H1 (cell line): ENCODE measurements at regions not wholly inside any gene's neighbourhood (a gene's known extent, or its start where the extent isn't known, plus 50 kb on each side); places are given as distances from the start of the nearest gene placed in this dataset.
"Not testable (repeated sequence)": the region's sequence is repeated elsewhere in the genome, so short reads cannot be mapped to it uniquely, and the experiment has no call there.

ENCODE experiments used
- CTCF ChIA-PET: fragments of 300-600 bp; sonication (Branson Sonifier 250); formaldehyde crosslinking; loops from one replicate; lab custom pipeline; 2021; ENCODE audit not compliant: partially characterized antibody; lab: Charles Lee
- POLR2A ChIA-PET: fragments of 300-600 bp; sonication (Branson Sonifier 250); formaldehyde crosslinking; loops from one replicate; lab custom pipeline; 2021; ENCODE audit warnings: inconsistent platforms; ENCODE audit not compliant: partially characterized antibody; lab: Charles Lee
- DNase-seq, 2 experiments: peaks; one replicate each; pipeline versions ENCODE4 v3.0.0 to v3.0.0-alpha.2; 2010 to 2022; ENCODE audit warnings: low spot score in 2 of 2, low read depth in 1 of 2, mixed read lengths in 1 of 2
- FAIRE-seq: peaks from 2 replicates; lab custom pipeline; 2011; peaks lifted over from hg19 to GRCh38; lab: Jason Lieb, UNC
- H2AFZ ChIP-seq: 2 replicates; pipeline ENCODE4 v1.8.1; 2012; ENCODE audit warnings: low read length, inconsistent platforms
- H2AK5ac ChIP-seq: 2 replicates; pipeline ENCODE4 v1.6.1; 2013; ENCODE audit warnings: low read depth, low read length
- H2BK120ac ChIP-seq: replicated peaks from 2 replicates; pipeline ENCODE3; 2013; ENCODE audit warnings: low read depth, low read length, inconsistent platforms
- H2BK12ac ChIP-seq: 2 replicates; pipeline ENCODE4 v1.6.1; 2013; ENCODE audit warnings: low read depth, low read length
- H2BK15ac ChIP-seq: 2 replicates; pipeline ENCODE4 v1.6.1; 2013; ENCODE audit warnings: low read length
- H2BK20ac ChIP-seq: 2 replicates; pipeline ENCODE4 v1.6.1; 2013; ENCODE audit warnings: low read length
- H2BK5ac ChIP-seq: 2 replicates; pipeline ENCODE4 v1.6.1; 2013; ENCODE audit warnings: low read depth, low read length
- H3K14ac ChIP-seq: 2 replicates; pipeline ENCODE4 v1.6.1; 2013; ENCODE audit warnings: inconsistent platforms; ENCODE audit not compliant: insufficient read length
- H3K18ac ChIP-seq: 2 replicates; pipeline ENCODE4 v1.6.1; 2013; ENCODE audit warnings: low read length; ENCODE audit errors: extremely low read depth
- H3K23ac ChIP-seq: 2 replicates; pipeline ENCODE4 v1.6.1; 2013; ENCODE audit warnings: inconsistent platforms; ENCODE audit not compliant: insufficient read length
- H3K23me2 ChIP-seq: 2 replicates; pipeline ENCODE4 v1.6.1; 2013; ENCODE audit warnings: low read depth, low read length
- H3K27ac ChIP-seq: 2 replicates; pipeline ENCODE4 v1.6.1; 2011; ENCODE audit warnings: low read depth, low read length, inconsistent platforms
- H3K27me3 ChIP-seq, 4 experiments: replicated peaks in 1 of 4; 1 replicate in 1 of 4; 2 replicates in 3 of 4; pipeline versions ENCODE4 v1.6.1 to v1.8.1; 2011 to 2013; ENCODE audit warnings: low read length in 3 of 4, mild to moderate bottlenecking in 3 of 4, inconsistent platforms in 2 of 4, mixed read lengths in 2 of 4, moderate library complexity in 1 of 4; ENCODE audit not compliant: control insufficient read depth in 3 of 4, insufficient read depth in 3 of 4; ENCODE audit errors: extremely low read depth in 1 of 4
- H3K36me3 ChIP-seq, 4 experiments: 2 replicates each; pipeline versions ENCODE4 v1.6.1 to v1.8.1; 2011 to 2013; ENCODE audit warnings: mild to moderate bottlenecking in 4 of 4, low read length in 3 of 4, moderate library complexity in 2 of 4, control low read depth in 1 of 4, inconsistent platforms in 1 of 4; ENCODE audit not compliant: insufficient read depth in 4 of 4, control insufficient read depth in 2 of 4
- H3K4ac ChIP-seq: replicated peaks from 2 replicates; pipeline ENCODE3; 2013; ENCODE audit warnings: low read length, low read depth, mixed read lengths, inconsistent platforms; ENCODE audit not compliant: insufficient read length
- H3K4me1 ChIP-seq, 4 experiments: replicated peaks in 1 of 4; 1 replicate in 1 of 4; 2 replicates in 3 of 4; pipeline versions ENCODE4 v1.6.1 to v1.8.1; 2011 to 2013; ENCODE audit warnings: low read length in 3 of 4, inconsistent platforms in 2 of 4, mixed read lengths in 1 of 4; ENCODE audit not compliant: insufficient read depth in 4 of 4, control insufficient read depth in 3 of 4
- H3K4me2 ChIP-seq, 2 experiments: 2 replicates each; pipeline versions ENCODE4 v1.6.1 to v1.8.1; 2011 to 2013; ENCODE audit warnings: low read depth in 2 of 2, low read length in 2 of 2, control low read depth in 1 of 2, inconsistent platforms in 1 of 2, mild to moderate bottlenecking in 1 of 2; ENCODE audit not compliant: insufficient read depth in 1 of 2
- H3K4me3 ChIP-seq, 4 experiments: fragments of 200-600, 300-600 bp in 1 of 4; sonication (generic), shearing (Covaris generic), sonication (Bioruptor Twin) in 1 of 4; 2 replicates each; pipeline versions ENCODE4 v1.5.1 to v1.8.1; 2011 to 2016; ENCODE audit warnings: low read length in 4 of 4, low read depth in 3 of 4, control low read depth in 2 of 4, inconsistent platforms in 2 of 4, mild to moderate bottlenecking in 2 of 4, mixed read lengths in 1 of 4, moderate library complexity in 1 of 4; ENCODE audit not compliant: insufficient read depth in 2 of 4; ENCODE audit errors: extremely low read depth in 1 of 4
- H3K56ac ChIP-seq: replicated peaks from 2 replicates; pipeline ENCODE3; 2013; ENCODE audit warnings: low read depth, mild to moderate bottlenecking, mixed read lengths, low read length, inconsistent platforms; ENCODE audit not compliant: insufficient read length
- H3K79me1 ChIP-seq: 2 replicates; pipeline ENCODE4 v1.6.1; 2013; ENCODE audit warnings: low read depth, low read length, control low read depth
- H3K79me2 ChIP-seq, 2 experiments: 2 replicates each; pipeline versions ENCODE4 v1.6.1 to v1.8.1; 2012 to 2013; ENCODE audit warnings: low read length in 2 of 2, mild to moderate bottlenecking in 2 of 2, inconsistent platforms in 1 of 2; ENCODE audit not compliant: insufficient read depth in 2 of 2, control insufficient read depth in 1 of 2
- H3K9ac ChIP-seq, 4 experiments: replicated peaks in 1 of 4; 1 replicate in 1 of 4; 2 replicates in 3 of 4; pipeline versions ENCODE4 v1.6.1 to v1.8.1; 2011 to 2013; ENCODE audit warnings: low read depth in 3 of 4, low read length in 3 of 4, control low read depth in 2 of 4, mild to moderate bottlenecking in 2 of 4, moderate library complexity in 2 of 4, inconsistent platforms in 1 of 4; ENCODE audit errors: extremely low read depth in 1 of 4
- H3K9me3 ChIP-seq, 2 experiments: 2 replicates each; pipeline versions ENCODE4 v1.6.1 to v1.8.1; 2012 to 2013; ENCODE audit warnings: mild to moderate bottlenecking in 2 of 2, moderate library complexity in 2 of 2, control low read depth in 1 of 2, inconsistent platforms in 1 of 2, low read depth in 1 of 2, low read length in 1 of 2, mixed read lengths in 1 of 2; ENCODE audit not compliant: insufficient read depth in 2 of 2
- H4K20me1 ChIP-seq, 2 experiments: replicated peaks in 1 of 2; 2 replicates each; pipeline versions ENCODE3 to v1.8.1; 2011 to 2013; ENCODE audit warnings: inconsistent platforms in 2 of 2, low read length in 2 of 2, mild to moderate bottlenecking in 1 of 2; ENCODE audit not compliant: insufficient read depth in 2 of 2, control insufficient read depth in 1 of 2
- H4K5ac ChIP-seq: 2 replicates; pipeline ENCODE4 v1.6.1; 2013; ENCODE audit warnings: low read length, low read depth, mixed read lengths, inconsistent platforms; ENCODE audit not compliant: insufficient read length
- H4K8ac ChIP-seq: 2 replicates; pipeline ENCODE4 v1.8.0; 2013; ENCODE audit warnings: mild to moderate bottlenecking, moderate library complexity, low read length, inconsistent platforms; ENCODE audit not compliant: insufficient read depth; ENCODE audit errors: extremely low read depth
- H4K91ac ChIP-seq: replicated peaks from 2 replicates; pipeline ENCODE3; 2013; ENCODE audit warnings: low read length, mixed read lengths, inconsistent platforms; ENCODE audit not compliant: insufficient read length
- WGBS, 2 experiments: shearing (Covaris generic) in 1 of 2; methylation state at CpG; one replicate each; pipeline versions ENCODE4 v1.1.6 to v1.1.7; 2013 to 2015; ENCODE audit warnings: low lambda C conversion rate in 2 of 2, mixed read lengths in 2 of 2, inconsistent platforms in 1 of 2, low coverage in 1 of 2, missing lambda C conversion rate in 1 of 2; ENCODE audit not compliant: insufficient replicate concordance in 2 of 2, insufficient coverage in 1 of 2, insufficient read length in 1 of 2; ENCODE audit errors: extremely low coverage in 1 of 2, missing lambda C conversion rate in 1 of 2; 5-methylcytosine and 5-hydroxymethylcytosine counted together

DNA sequence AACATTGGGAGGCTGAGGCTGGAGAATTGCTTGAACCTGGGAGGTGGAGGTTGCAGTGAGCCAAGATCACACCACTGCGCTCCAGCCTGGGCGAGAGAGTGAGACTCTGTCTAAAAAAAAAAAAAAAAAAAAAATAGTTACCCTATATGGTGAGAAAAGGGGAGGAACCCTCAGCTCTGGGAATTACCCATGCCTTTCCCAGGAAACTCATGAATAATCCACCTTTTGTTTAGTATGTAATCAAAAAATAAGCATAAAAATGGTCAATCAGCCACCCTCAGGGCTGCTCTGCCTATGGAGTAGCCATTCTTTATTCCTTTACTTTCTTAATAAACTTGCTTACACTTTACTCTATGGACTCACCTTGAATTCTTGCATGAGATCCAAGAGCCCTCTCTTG lies 140.4 kb downstream of the FHIP1A start:
- DNase-seq, H3K4ac ChIP-seq, H4K5ac ChIP-seq, H4K91ac ChIP-seq, H3K23ac ChIP-seq, H3K23me2 ChIP-seq, H3K27me3 ChIP-seq, H2BK20ac ChIP-seq, H3K56ac ChIP-seq, H3K36me3 ChIP-seq, H3K18ac ChIP-seq, H2BK12ac ChIP-seq, H4K20me1 ChIP-seq, H2AFZ ChIP-seq, H3K14ac ChIP-seq, H3K9me3 ChIP-seq, H2BK120ac ChIP-seq, H2AK5ac ChIP-seq, H3K9ac ChIP-seq, H3K79me1 ChIP-seq, H4K8ac ChIP-seq, CTCF ChIA-PET, H2BK15ac ChIP-seq: not testable (repeated sequence)
- Histone ChIP-seq H3K4me3 (peak overlapping the region in 2 of 4 experiments; percentile 8 to 55; a peak in 3 of 8 replicates), H3K4me2 (peak overlapping the region; percentile 17 to 63; a peak in 3 of 4 replicates), H3K79me2 (peaks cover 0 to 38% of the 10 kb centered on the region in 2 experiments; a peak in 2 of 4 replicates), H3K27ac (peak overlapping the region; percentile 56; the same call in 1 of the 2 replicates), H3K4me1 (peaks cover 3 to 17% (median 7%) of the 10 kb centered on the region in 4 experiments; a peak in 6 of 7 replicates), H2BK5ac (0 out of 2 replicates have a peak overlapping the region, but pooled peaks have one; percentile 82)
- WGBS, 2 experiments, result 6% methylated on average over 2 of the region's 2 CpGs; no CpG with 5 or more reads in 1 of the 2 experiments
- peak; percentile 19 for FAIRE-seq
- POLR2A ChIA-PET, result interaction anchor here (0.6 to 1.0 kb wide), 4 partner anchors 9 to 40 kb away, joined by 3 to 4 read pairs (median 4); no protein-coding TSS in a partner anchor
